Tibial artery (tissue), 4 donors: ENCODE measurements at regions not wholly inside any gene's neighbourhood (a gene's known extent, or its start where the extent isn't known, plus 50 kb on each side); places are given as distances from the start of the nearest gene placed in this dataset.
"Not testable (repeated sequence)": the region's sequence is repeated elsewhere in the genome, so short reads cannot be mapped to it uniquely, and the experiment has no call there.

Experiments
- DNase-seq, 2 donors: peaks; one replicate each; pipeline ENCODE4 v3.0.0-alpha.2; 2019
- H3K27ac ChIP-seq, 2 donors: fragments of 200-600 bp; sonication (generic) in 1 of 2; 1 replicate in 1 of 2; 2 replicates in 1 of 2; pipeline ENCODE4 v1.5.1; 2018 to 2019; ENCODE audit warnings: mild to moderate bottlenecking in 1 of 2
- H3K27me3 ChIP-seq, 2 donors: fragments of 200-600 bp; sonication (generic) in 1 of 2; one replicate each; pipeline versions ENCODE4 v1.5.1 to v1.6.0; 2016 to 2019
- H3K36me3 ChIP-seq, 3 donors: fragments of 200-600 bp; sonication (generic) in 2 of 3; one replicate each; pipeline ENCODE4 v1.5.1; 2016 to 2019; ENCODE audit warnings: mild to moderate bottlenecking in 2 of 3
- H3K4me1 ChIP-seq, 4 donors: fragments of 200-600 bp; sonication (generic) in 2 of 4; 1 replicate in 3 of 4; 2 replicates in 1 of 4; pipeline ENCODE4 v1.5.1; 2016 to 2019
- H3K4me3 ChIP-seq, 2 donors: fragments of 200-600 bp; sonication (generic) in 1 of 2; 1 replicate in 1 of 2; 2 replicates in 1 of 2; pipeline ENCODE4 v1.5.1; 2018 to 2019; ENCODE audit warnings: mild to moderate bottlenecking in 2 of 2
- H3K9me3 ChIP-seq, 3 donors: fragments of 200-600 bp; sonication (generic) in 1 of 3; one replicate each; pipeline ENCODE4 v1.5.1; 2016 to 2019
- intact Hi-C: fragments of 100-400 bp; cut with DNase I; formaldehyde crosslinking; loops from one replicate; pipeline ENCODE4 v1.15.0; 2023; ENCODE audit warnings: low total_unique reads
- TF ChIP-seq, protein P1 (sequence below), 2 experiments: fragments of 200-600 bp in 1 of 2; fragments of 450-650 bp in 1 of 2; IDR thresholded peaks; one replicate each; pipeline ENCODE4 v1.5.1; 2017 to 2019; ENCODE audit warnings: antibody characterized with exemption in 2 of 2, mild to moderate bottlenecking in 1 of 2, moderate library complexity in 1 of 2

DNA sequence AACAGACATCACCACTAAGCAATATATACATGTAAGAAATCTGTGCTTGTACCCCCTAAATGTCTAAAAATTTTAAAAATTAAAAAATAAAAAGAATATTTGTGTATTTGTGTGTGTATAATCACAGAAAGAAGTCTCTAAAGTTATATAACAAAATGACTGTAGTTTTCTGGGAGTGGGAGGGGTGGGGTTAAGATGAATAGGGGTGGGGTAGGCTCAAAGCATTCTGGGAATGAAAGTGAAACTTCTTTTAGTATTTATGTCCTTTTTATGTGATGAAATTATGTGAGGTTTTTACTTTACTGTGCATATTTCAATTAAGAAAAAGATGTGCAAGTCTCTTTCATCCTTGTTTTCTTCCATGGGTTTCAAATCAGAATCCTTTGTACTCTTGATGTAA is 65.3 kb downstream of the FASLG start:
- Histone ChIP-seq H3K9me3 (no peaks in the 10 kb centered on the region), H3K27ac (no peak overlapping the region), H3K27me3 (no peaks in the 10 kb centered on the region), H3K4me3 (no peak overlapping the region), H3K36me3 (no peaks in the 10 kb centered on the region), H3K4me1 (peaks cover 0 to 3% (median 0%) of the 10 kb centered on the region in 4 donors)
- no peak for DNase-seq
- intact Hi-C loops: no loop called here
- TF ChIP-seq, protein P1, sequence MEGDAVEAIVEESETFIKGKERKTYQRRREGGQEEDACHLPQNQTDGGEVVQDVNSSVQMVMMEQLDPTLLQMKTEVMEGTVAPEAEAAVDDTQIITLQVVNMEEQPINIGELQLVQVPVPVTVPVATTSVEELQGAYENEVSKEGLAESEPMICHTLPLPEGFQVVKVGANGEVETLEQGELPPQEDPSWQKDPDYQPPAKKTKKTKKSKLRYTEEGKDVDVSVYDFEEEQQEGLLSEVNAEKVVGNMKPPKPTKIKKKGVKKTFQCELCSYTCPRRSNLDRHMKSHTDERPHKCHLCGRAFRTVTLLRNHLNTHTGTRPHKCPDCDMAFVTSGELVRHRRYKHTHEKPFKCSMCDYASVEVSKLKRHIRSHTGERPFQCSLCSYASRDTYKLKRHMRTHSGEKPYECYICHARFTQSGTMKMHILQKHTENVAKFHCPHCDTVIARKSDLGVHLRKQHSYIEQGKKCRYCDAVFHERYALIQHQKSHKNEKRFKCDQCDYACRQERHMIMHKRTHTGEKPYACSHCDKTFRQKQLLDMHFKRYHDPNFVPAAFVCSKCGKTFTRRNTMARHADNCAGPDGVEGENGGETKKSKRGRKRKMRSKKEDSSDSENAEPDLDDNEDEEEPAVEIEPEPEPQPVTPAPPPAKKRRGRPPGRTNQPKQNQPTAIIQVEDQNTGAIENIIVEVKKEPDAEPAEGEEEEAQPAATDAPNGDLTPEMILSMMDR (IDR thresholded peaks at IDR 0.05): no peak

DNA sequence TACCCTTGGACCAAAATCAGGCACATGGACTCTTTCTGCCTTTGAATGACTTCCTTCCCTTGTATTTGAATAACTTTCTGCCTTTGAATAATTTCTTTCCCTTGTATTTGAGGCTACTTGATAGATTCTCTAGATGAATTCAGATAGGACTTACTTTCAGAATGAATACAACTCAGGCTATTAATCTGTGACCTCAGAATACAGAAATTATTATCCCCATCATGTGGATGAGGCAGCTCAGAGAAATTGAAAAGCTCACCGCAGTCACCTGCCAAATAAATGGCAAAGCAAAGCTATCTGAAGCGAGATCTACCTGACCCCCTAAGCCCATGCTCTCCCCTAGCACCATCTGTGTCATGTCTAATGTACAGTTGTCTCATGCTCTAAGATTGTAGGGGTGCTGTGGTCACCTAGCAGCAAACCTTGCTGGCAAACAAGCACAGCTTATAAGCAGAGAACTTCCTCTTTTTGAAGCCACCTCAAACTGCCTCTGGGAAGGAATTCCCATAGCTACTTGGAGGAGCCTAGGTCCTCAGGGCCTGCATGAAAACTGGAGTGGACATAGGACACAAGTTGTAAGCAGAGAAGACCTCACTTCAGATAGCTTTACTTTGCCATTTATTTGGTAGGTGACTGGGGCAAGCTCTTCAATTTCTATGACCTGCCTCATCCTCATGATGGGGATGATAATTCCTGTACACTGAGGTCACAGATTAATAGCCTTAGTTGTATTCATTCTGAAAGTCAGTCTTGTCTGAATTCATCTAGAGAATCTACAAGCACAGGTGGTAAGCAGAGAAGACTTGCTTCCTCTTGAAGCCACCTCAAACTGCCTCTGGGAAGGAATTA is 66.1 kb downstream of the FASLG start:
- no peak overlapping the region for H3K4me3 ChIP-seq

DNA sequence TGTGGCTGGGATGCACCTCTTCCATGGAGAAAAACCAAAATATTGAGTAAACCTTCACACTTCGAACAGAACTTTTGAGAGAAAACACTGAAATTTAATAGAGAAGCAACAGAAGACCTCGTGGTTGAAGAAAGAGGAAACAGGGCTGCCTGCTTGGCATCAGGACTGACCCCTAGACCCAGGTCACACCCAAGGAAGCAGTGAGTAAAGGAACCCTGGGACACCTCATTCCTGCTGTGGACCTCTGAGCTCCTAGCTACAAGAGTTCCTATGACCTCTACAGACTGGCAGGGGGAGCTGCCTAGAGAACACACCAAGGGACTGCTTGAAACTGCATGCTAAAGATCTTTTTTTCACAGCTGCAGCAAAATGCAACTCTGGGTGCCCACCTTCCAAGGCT is 67.8 kb downstream of the FASLG start:
- DNase-seq: no peak
- Histone ChIP-seq H3K9me3 (no peaks in the 10 kb centered on the region), H3K4me3 (no peak overlapping the region), H3K27me3 (no peaks in the 10 kb centered on the region), H3K4me1 (no peaks in the 10 kb centered on the region), H3K36me3 (no peaks in the 10 kb centered on the region), H3K27ac (no peak overlapping the region)
- intact Hi-C loops: no loop called here
- TF ChIP-seq, protein P1 (IDR thresholded peaks at IDR 0.05): no peak

More for the DNA sequence above, 66.1 kb downstream of the FASLG start:
- TF ChIP-seq, protein P1 (IDR thresholded peaks at IDR 0.05): no peak
- intact Hi-C loops: no loop called here
- no peaks in the 10 kb centered on the region for H3K27me3 ChIP-seq
- H3K9me3 ChIP-seq: no peaks in the 10 kb centered on the region
- H3K4me1 ChIP-seq: no peaks in the 10 kb centered on the region
- H3K36me3 ChIP-seq: no peaks in the 10 kb centered on the region
- H3K27ac ChIP-seq: no peak overlapping the region
- DNase-seq: no peak

DNA sequence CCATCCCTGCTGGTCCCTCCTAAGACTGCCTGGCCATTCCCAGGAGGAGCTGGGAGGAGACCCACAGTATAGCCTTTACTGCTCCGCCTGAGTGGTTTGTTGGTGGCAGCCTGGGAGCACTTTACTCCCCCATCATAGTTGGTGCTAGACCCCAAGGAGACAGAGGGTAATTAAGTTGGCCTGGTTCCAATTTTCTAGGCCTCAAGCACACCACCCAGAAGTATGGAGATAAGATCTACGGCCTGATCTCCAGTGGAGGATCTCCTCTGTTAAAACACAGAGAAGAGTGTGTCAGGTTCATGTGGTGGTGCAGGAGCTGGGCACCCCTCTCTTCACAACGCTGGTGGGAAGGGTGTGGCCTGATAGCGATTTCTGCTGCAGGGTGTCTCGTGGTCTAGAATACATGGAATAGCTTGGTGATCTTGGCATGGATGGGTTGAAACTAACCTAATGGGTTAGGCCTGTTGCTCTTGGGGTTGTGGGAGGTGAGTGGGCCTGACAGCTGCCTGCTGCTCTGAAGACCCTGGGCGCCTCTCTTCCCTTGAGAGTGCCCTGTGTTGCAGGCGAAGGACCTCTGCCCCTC is 68.5 kb downstream of the FASLG start:
- no peak overlapping the region for H3K4me3 ChIP-seq
- H3K27ac ChIP-seq: no peak overlapping the region
- TF ChIP-seq, protein P1 (IDR thresholded peaks at IDR 0.05): no peak
- H3K4me1 ChIP-seq: no peaks in the 10 kb centered on the region
- H3K9me3 ChIP-seq: no peaks in the 10 kb centered on the region
- H3K27me3 ChIP-seq: no peaks in the 10 kb centered on the region
- intact Hi-C loops: no loop called here
- DNase-seq: no peak
- no peaks in the 10 kb centered on the region for H3K36me3 ChIP-seq

DNA sequence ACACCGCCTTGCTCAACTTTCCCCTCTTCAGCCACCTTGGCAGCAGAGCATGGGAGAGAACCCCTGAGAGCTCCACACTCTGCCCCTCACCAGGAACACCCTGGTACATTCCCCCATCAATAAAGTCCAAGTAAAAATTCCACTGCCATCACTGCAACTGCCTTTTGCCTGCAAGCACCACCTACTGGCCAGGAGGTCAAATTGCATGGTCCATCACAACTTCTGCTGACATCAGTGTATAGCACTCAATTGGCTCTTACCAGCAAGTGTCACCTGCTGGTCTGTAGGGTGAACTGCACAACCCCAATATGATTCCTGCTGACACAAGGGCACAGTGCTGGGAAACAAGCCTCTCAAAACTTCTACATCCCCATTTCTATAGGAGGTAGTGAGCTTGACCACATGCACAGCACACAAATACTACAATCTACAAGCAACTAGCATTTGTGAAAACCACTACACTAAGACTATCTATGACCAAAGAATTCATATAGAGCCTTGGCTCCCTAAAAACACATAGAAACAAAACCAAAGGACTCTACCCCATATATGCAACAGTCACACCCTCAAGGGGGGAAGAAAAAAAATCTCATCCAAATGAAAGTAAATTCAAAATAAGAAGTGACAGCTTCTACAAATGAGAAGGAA is 69.2 kb downstream of the FASLG start:
- H3K4me3 ChIP-seq: no peak overlapping the region
- TF ChIP-seq, protein P1 (IDR thresholded peaks at IDR 0.05): peak in 1 of 2 experiments; percentile 6
- intact Hi-C loops: no loop called here
- no peaks in the 10 kb centered on the region for H3K4me1 ChIP-seq
- H3K27me3 ChIP-seq: no peaks in the 10 kb centered on the region
- no peaks in the 10 kb centered on the region for H3K9me3 ChIP-seq
- DNase-seq: no peak
- no peak overlapping the region for H3K27ac ChIP-seq
- no peaks in the 10 kb centered on the region for H3K36me3 ChIP-seq

DNA sequence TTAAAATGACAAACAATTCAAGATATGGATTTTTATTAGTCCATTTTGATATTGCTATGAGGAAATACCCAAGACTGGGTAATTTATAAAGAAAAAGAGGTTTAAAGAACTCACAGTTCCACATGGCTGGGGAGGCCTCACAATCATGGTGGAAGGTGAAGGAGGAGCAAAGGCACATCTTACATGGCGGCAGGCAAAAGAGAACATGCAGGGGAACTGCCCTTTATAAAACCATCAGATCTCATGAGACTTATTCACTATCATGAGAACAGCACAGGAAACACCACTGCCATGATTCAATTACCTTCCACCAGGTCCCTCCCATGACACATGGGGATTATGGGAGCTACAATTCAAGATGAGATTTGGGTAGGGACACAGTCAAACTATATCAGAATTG is 69.8 kb downstream of the FASLG start:
- H3K9me3 ChIP-seq, intact Hi-C loops, H3K36me3 ChIP-seq: not testable (repeated sequence)

More for the DNA sequence above, 69.8 kb downstream of the FASLG start:
- not testable (repeated sequence) for H3K27ac ChIP-seq, DNase-seq, H3K4me3 ChIP-seq, H3K4me1 ChIP-seq, H3K27me3 ChIP-seq
